CD1c-positive myeloid dendritic cell (primary cell): ENCODE measurements at regions not wholly inside any gene's neighbourhood (a gene's known extent, or its start where the extent isn't known, plus 50 kb on each side); places are given as distances from the start of the nearest gene placed in this dataset.
A peak's percentile ranks its signal among the peaks of the same experiment; 100 is the strongest.
"Not testable (repeated sequence)": the region's sequence is repeated elsewhere in the genome, so short reads cannot be mapped to it uniquely, and the experiment has no call there.

Experiments
- DNase-seq: peaks from one replicate; pipeline ENCODE4 v3.0.0-alpha.2; 2016; ENCODE audit errors: extremely low spot score

DNA sequence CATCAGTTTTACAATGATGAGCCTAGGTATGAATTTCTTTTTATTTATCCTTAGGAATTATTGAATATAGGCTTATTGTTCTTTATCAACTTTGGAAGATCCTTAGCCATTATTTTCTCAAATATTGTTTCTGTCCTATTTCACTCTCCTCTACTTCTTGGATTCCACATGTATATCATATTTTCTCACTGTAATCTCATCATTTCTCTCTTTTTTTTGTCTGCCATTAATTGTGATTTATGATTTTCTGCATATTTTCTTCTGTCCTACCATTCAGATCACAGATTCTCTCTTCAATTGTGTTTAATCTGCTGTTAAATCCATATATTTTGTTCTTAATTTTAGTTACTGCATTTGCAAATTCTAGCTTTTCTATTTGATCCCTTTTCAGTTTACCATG is 139.8 kb downstream of the ARRDC3 start:
- no peak for DNase-seq

DNA sequence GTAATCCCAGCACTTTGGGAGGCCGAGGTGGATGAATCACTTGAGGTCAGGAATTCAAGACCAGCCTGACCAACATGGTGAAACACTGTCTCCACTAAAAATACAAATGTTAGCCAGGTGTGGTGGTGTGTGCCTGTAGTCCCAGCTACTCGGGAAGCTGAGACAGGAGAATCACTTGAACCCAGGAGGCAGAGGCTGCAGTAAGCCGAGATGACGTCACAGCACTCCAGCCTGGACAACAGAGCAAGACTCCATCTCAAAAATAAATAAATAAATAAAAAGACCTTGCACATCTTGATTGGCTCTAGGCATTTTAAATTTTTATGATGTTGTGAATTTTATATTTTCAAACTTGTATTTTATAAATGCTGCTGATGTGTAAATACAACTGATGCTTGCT is 141.7 kb downstream of the ARRDC3 start:
- not testable (repeated sequence) for DNase-seq

- DNase-seq, result no peak
These were observed 142.9 kb downstream of the ARRDC3 start for GRCh38 chr5:91240175-91240574.

GRCh38 chr5:91235271-91235694 is 147.8 kb downstream of the ARRDC3 start:
- DNase-seq, result no peak

GRCh38 chr5:91232523-91232922 is 150.6 kb downstream of the ARRDC3 start:
- no peak for DNase-seq

- no peak for DNase-seq
These were observed 153.9 kb downstream of the ARRDC3 start for GRCh38 chr5:91229031-91229727.

GRCh38 chr5:91228188-91228587 is 154.9 kb downstream of the ARRDC3 start:
- DNase-seq, result no peak

DNA sequence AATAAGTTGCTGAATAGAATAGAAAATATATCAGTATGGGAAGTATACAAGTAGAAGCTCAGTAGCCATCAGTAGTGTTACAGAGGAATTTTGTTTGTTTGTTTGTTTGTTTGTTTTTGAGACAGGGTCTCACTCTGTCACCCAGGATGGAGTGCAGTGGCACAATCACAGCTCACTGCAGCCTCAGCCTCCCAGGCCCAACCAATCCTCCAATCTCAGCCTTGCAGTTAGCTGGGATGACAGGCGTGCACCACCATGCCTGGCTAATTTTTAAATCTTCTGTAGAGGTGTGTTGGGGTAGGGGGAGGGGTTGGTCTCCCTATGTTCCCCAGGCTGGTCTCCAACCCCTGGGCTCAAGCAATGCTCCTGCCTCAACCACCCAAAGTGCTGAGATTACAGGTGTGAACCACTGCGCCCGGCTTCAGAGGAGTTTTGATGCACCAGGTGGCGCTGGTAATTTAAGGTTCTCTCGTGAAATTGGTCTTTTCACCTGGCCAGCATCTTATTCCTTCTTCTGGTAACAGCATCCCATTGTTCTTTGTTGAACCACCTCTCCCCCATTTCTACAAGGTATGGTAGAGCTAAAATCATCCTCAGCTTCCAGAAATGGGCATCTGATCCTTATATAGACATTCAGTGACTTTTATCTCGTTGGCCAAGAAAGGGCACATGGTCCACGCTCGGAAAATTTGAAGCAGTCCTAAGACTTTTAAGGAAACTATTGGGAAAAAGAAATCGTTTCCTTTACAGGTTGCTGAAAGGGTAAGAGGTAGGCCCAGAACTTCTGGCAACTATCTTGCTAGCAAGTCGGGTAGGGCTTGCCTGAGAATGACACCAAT is 157.1 kb downstream of the ARRDC3 start:
- no peak for DNase-seq

GRCh38 chr5:91224969-91225368 is 158.1 kb downstream of the ARRDC3 start:
- no peak for DNase-seq

DNA sequence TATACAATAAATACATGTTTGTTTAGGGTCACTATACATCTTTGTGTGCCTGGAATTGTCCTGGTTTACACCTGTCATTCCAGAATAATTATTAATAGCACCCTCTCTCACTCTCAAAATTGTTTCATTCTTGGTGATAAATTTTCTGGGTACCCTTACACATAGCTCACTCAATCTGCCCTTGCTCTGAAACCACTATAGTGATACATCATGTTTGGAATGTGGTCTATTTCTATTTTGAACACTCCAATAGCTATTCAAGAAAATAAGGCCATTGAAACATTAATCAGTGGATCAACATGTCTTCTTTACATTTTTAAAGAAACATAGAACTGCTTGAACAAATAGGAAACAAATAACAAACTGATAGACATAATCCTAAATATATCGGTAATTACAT is 158.7 kb downstream of the ARRDC3 start:
- DNase-seq, result no peak

- DNase-seq, result no peak
These were observed 159.2 kb downstream of the ARRDC3 start for GRCh38 chr5:91223886-91224285.

DNA sequence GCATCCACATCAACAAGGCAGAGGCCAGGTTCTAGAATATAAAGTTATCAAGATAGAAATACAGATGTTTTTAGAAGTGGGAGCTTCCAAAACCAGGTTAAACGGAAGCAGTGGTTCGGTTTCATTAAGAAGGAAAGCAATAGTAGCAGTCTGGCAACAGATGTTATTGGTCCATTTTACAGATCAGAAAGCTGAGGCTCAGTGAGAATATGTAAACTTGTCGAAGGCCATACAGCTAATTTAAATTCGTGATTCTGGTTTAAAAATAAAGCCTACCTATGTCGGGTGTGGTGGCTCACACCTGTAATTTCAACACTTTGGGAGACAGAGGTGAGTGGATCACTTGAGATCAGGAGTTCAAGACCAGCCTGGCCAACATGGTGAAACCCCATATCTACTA is 160.6 kb downstream of the ARRDC3 start:
- no peak for DNase-seq

DNA sequence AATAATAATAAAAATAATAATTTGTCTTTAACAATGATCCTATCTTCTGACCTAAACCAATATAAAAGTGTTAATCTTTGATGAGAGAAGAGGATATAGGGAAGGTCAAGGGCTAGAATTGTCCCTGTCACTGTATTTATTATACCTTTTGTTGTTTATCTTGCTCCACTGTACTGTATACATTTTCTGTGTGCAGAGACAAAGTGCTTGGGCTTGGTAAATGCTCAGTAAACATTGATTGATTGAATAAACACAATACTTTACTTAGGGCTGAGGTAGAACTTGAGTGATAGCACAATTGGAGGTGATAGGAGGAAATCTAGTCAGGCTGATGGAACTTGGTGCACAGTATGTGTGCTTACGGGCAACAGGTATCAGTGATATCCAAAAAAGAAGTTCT is 161.2 kb downstream of the ARRDC3 start:
- DNase-seq, result no peak

DNA sequence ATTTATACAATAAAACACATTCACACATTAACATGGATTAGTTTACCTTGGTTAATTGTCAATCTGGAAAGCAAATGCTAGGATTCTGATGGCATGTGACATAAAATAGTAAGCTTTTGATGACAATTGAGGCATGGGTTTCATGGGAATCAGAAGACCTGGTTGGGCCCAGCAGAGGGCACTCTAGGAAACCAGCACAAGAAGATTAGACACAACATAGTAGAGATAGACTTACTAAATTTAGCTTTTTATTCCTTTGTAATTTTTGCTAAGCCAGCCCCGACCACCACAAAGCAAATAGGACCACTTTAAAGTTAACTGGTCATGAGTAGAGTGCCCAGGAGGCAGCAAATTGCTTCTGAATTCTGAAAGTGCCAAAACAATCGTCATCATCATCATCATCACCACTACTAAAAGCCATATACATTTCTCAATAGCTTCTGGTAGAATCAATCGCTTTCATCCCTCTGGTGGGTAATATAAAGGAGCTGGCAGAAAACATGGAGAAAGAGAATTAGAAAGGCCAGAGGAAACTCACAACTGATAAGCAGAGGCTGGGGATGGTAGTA is 163.2 kb downstream of the ARRDC3 start:
- DNase-seq, result no peak

- DNase-seq, result peak; percentile 78
These were observed 163.9 kb downstream of the ARRDC3 start for GRCh38 chr5:91219091-91219802.

DNA sequence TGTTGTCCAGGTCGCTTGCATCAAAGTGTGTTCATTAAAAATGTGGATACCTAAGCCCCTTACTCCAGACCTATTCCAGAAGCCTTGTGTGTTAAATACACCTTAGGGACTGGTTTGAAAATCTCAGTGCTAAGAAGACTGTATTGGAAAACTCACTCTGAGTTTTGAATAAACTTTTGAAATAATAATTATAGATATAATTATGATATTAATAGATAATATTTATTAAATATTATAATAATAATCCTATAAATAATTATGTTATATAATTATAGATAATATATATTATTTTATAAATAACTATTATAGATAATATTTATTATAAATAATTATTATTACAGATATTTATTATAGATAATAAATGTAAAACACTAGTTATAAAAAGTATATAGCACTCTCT is 165.3 kb downstream of the ARRDC3 start:
- DNase-seq, result no peak

- no peak for DNase-seq
These were observed 168.5 kb downstream of the ARRDC3 start for GRCh38 chr5:91214571-91214970.
